OCI-LY3 (cell line): ENCODE measurements at regions not wholly inside any gene's neighbourhood (a gene's known extent, or its start where the extent isn't known, plus 50 kb on each side); places are given as distances from the start of the nearest gene placed in this dataset.

Source experiments
- EZH2phosphoT487 ChIP-seq: fragments of 200-600 bp; shearing (Covaris generic); IDR thresholded peaks from 2 replicates; pipeline ENCODE4 v1.6.1; 2018; ENCODE audit warnings: antibody characterized with exemption, mixed run types, low read depth
- TF ChIP-seq, protein P1 (sequence below): fragments of 200-600, 300-600 bp; sonication (generic); IDR thresholded peaks from 2 replicates; pipeline ENCODE4 v1.5.1; 2014; ENCODE audit warnings: antibody characterized with exemption, low read length, low read depth

DNA sequence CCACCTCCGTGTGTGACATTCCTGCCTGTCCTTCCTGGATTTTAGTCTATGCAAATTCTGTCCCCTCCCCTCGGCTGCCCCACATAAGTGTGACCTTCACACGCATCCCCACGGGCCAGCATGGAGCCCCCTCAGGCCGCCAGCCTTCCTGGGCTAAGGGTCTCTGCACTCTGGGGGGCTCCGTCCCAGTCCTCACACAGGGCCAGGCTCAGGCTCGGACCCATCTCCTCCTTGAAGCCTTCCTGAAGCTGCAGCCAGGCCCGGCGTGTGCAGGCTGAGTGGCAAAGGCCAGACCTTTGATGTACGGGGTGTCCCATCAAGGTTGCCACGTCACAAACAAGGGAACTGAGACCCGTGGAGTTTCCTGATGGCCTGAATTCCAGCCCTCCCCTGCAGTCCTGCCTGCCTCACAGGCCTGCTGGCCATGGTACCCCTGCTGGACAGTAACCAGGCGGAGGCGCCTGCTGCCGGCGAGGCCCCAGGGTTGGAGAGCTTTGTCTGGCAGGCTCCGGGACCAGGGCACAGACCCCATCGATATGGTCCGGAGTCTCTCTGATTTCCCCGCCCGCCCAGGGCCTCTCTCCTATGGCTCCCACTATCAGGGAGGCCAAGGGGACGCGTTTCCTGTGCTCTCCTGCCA lies 791.7 kb downstream of the BRD1 start:
- TF ChIP-seq, protein P1, sequence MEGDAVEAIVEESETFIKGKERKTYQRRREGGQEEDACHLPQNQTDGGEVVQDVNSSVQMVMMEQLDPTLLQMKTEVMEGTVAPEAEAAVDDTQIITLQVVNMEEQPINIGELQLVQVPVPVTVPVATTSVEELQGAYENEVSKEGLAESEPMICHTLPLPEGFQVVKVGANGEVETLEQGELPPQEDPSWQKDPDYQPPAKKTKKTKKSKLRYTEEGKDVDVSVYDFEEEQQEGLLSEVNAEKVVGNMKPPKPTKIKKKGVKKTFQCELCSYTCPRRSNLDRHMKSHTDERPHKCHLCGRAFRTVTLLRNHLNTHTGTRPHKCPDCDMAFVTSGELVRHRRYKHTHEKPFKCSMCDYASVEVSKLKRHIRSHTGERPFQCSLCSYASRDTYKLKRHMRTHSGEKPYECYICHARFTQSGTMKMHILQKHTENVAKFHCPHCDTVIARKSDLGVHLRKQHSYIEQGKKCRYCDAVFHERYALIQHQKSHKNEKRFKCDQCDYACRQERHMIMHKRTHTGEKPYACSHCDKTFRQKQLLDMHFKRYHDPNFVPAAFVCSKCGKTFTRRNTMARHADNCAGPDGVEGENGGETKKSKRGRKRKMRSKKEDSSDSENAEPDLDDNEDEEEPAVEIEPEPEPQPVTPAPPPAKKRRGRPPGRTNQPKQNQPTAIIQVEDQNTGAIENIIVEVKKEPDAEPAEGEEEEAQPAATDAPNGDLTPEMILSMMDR, result no peak
- no peak for TF ChIP-seq EZH2phosphoT487
